ENCODE measurements at regions not wholly inside any gene's neighbourhood (a gene's known extent, or its start where the extent isn't known, plus 50 kb on each side); places are given as distances from the start of the nearest gene placed in this dataset.

DNA sequence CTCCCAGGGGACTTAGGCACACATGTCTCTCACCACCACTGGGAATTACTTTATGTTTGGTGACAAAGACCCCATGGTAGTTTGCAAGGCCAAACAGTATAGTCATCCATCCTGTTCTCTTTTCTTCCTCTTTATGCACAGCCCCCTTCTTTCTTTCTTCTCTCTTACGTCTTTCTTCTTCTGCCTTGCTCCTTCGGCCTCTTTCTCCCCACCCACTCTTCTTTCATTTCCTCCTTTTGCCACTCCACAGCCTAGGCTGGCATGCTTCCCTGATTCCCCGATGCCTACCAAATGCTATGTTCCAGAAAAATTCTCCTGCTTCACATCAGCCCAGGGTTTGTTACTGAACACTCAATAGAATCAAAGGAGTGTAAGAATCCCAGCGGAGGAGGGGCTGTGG, 62.4 kb upstream of the MKLN1 start:
- dilution Hi-C loops (cut with MboI; ENCODE audit: extremely low pct_ligation_motif_present, low sequenced_read_pairs), result no loop called here

DNA sequence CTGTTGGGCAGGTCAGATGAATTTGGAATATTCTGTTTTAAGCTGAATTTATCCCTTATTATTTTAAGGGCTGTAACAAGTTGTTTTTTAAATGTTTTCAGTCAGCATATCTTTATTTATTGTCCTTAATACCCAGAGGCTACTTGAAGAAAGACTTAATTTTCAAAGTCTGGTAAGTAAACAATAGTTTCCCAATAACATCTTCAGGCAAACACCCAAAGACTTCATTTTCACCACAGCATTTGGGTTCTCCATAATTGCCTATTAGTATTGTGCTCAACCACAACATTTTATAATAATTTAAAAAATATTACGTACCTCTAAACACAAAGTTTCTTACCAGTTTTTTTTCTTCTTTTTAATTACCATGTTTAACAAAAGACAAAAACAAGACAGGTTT, 60.0 kb upstream of the MKLN1 start:
- dilution Hi-C loops (cut with MboI; ENCODE audit: extremely low pct_ligation_motif_present, low sequenced_read_pairs) (no loop called here), intact Hi-C loops (cut with micrococcal nuclease) (no loop called here)
- Histone ChIP-seq H3K4me2 (ENCODE audit: insufficient read depth, low read length) (no peak overlapping the region), H4K20me1 (replicated peaks; ENCODE audit: control insufficient read depth, extremely low read depth, insufficient read depth, low read length) (no peaks in the 10 kb centered on the region), H3K4me3 (replicated peaks in 1 of 3; ENCODE audit: insufficient read depth in 1 of 3, low read depth in 1 of 3, low read length in 3 of 3) (no peak overlapping the region), H2AFZ (ENCODE audit: low read depth, low read length) (no peak overlapping the region), H3K9me3 (replicated peaks; ENCODE audit: control insufficient read depth, insufficient read depth, low read length) (no peaks in the 10 kb centered on the region), H3K36me3 (ENCODE audit: control insufficient read depth in 2 of 2, extremely low read depth in 1 of 2, insufficient read depth in 2 of 2, low read length in 2 of 2) (no peaks in the 10 kb centered on the region), H3K27me3 (ENCODE audit: control insufficient read depth in 2 of 2, insufficient read depth in 2 of 2, low read length in 2 of 2) (peaks cover 0 to 4% of the 10 kb centered on the region in 2 experiments), H3K27ac (ENCODE audit: insufficient read depth, low read depth, low read length) (no peak overlapping the region), H3K9me1 (replicated peaks; ENCODE audit: control insufficient read depth, extremely low read depth, insufficient read depth, low read length) (no peaks in the 10 kb centered on the region), H3K79me2 (ENCODE audit: control insufficient read depth, insufficient read depth, low read length) (no peaks in the 10 kb centered on the region), H3K4me1 (ENCODE audit: control insufficient read depth, extremely low read depth, insufficient read depth, low read length) (no peaks in the 10 kb centered on the region), H3K9ac (replicated peaks; ENCODE audit: extremely low read depth, insufficient read depth, low read length) (no peak overlapping the region)
- no peak for TF ChIP-seq FOS (IDR thresholded peaks at IDR 0.05; ENCODE audit: borderline replicate concordance, insufficient read depth, low read length)
- TF ChIP-seq POLR2AphosphoS5 (IDR thresholded peaks at IDR 0.05; ENCODE audit: insufficient read depth, low read depth, low read length), result no peak
- no peak for TF ChIP-seq MYC (IDR thresholded peaks at IDR 0.05; ENCODE audit: low read depth, low read length)
- TF ChIP-seq EZH2 (IDR thresholded peaks at IDR 0.05; ENCODE audit: borderline replicate concordance, low read depth, low read length, severe bottlenecking), result no peak
- no peak for TF ChIP-seq JUN (IDR thresholded peaks at IDR 0.05; ENCODE audit: borderline replicate concordance, insufficient read depth, insufficient read length, low read depth)
- TF ChIP-seq GATA2 (IDR thresholded peaks at IDR 0.05; ENCODE audit: insufficient read depth, insufficient read length, low read depth, low read length), result no peak
- TF ChIP-seq POLR2A (IDR thresholded peaks at IDR 0.05; ENCODE audit: low read depth, low read length), result no peak
- no peak for TF ChIP-seq MAX (IDR thresholded peaks at IDR 0.05; ENCODE audit: insufficient read depth, insufficient read length)
- no peak for TF ChIP-seq CTCF (IDR thresholded peaks at IDR 0.05; ENCODE audit: extremely low read depth in 1 of 2, insufficient read depth in 1 of 2, low read depth in 1 of 2, low read length in 2 of 2)
- BruUV-seq (replicated peaks), result no TSS peak
- ChIA-PET POLR2A (no interaction called here), CTCF (no interaction called here)
- FAIRE-seq (no peak), DNase-seq (ENCODE audit: low read depth, low spot score) (no peak)

More for the DNA sequence above, 62.4 kb upstream of the MKLN1 start:
- H3K9ac ChIP-seq (replicated peaks; ENCODE audit: extremely low read depth, insufficient read depth, low read length), result no peak overlapping the region
- FAIRE-seq (no peak), DNase-seq (ENCODE audit: low read depth, low spot score) (no peak)
- peaks cover 0 to 4% of the 10 kb centered on the region in 2 experiments for H3K27me3 ChIP-seq (ENCODE audit: control insufficient read depth in 2 of 2, insufficient read depth in 2 of 2, low read length in 2 of 2)
- TF ChIP-seq FOS (IDR thresholded peaks at IDR 0.05; ENCODE audit: borderline replicate concordance, insufficient read depth, low read length) (no peak), GATA2 (IDR thresholded peaks at IDR 0.05; ENCODE audit: insufficient read depth, insufficient read length, low read depth, low read length) (no peak)
- ChIA-PET CTCF (no interaction called here), POLR2A (no interaction called here)
- H3K79me2 ChIP-seq (ENCODE audit: control insufficient read depth, insufficient read depth, low read length), result no peaks in the 10 kb centered on the region
- no TSS peak for BruUV-seq (replicated peaks)
- no peaks in the 10 kb centered on the region for H4K20me1 ChIP-seq (replicated peaks; ENCODE audit: control insufficient read depth, extremely low read depth, insufficient read depth, low read length)
- intact Hi-C loops (cut with micrococcal nuclease), result no loop called here
- H2AFZ ChIP-seq (ENCODE audit: low read depth, low read length), result no peak overlapping the region
- no peak overlapping the region for H3K4me3 ChIP-seq (replicated peaks in 1 of 3; ENCODE audit: insufficient read depth in 1 of 3, low read depth in 1 of 3, low read length in 3 of 3)
- H3K27ac ChIP-seq (ENCODE audit: insufficient read depth, low read depth, low read length), result no peak overlapping the region
- H3K9me1 ChIP-seq (replicated peaks; ENCODE audit: control insufficient read depth, extremely low read depth, insufficient read depth, low read length), result no peaks in the 10 kb centered on the region
- H3K4me1 ChIP-seq (ENCODE audit: control insufficient read depth, extremely low read depth, insufficient read depth, low read length), result no peaks in the 10 kb centered on the region
- no peaks in the 10 kb centered on the region for H3K9me3 ChIP-seq (replicated peaks; ENCODE audit: control insufficient read depth, insufficient read depth, low read length)
- H3K4me2 ChIP-seq (ENCODE audit: insufficient read depth, low read length), result no peak overlapping the region
- no peaks in the 10 kb centered on the region for H3K36me3 ChIP-seq (ENCODE audit: control insufficient read depth in 2 of 2, extremely low read depth in 1 of 2, insufficient read depth in 2 of 2, low read length in 2 of 2)
